ENCODE measurements at regions not wholly inside any gene's neighbourhood (a gene's known extent, or its start where the extent isn't known, plus 50 kb on each side); places are given as distances from the start of the nearest gene placed in this dataset.

DNA sequence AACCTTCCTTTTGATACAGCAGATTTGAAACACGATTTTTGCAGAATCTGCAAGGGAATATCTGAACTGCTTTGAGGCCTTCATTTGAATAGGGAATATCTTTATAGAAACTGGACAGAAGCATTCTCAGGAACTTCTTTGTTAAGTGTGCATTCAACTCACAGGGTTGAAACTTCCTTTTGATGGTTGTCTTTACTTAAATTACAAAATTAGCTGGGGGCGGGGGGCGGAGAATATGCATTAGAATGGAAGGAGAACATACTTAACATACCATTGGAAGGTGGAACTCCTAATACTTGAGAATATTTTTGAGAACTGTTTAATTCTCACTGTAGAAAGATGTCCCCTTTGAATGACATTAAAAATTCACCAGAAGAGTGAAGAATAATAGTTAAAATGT is 104.4 kb downstream of the TRIM51G start:
- TF ChIP-seq, protein P1, sequence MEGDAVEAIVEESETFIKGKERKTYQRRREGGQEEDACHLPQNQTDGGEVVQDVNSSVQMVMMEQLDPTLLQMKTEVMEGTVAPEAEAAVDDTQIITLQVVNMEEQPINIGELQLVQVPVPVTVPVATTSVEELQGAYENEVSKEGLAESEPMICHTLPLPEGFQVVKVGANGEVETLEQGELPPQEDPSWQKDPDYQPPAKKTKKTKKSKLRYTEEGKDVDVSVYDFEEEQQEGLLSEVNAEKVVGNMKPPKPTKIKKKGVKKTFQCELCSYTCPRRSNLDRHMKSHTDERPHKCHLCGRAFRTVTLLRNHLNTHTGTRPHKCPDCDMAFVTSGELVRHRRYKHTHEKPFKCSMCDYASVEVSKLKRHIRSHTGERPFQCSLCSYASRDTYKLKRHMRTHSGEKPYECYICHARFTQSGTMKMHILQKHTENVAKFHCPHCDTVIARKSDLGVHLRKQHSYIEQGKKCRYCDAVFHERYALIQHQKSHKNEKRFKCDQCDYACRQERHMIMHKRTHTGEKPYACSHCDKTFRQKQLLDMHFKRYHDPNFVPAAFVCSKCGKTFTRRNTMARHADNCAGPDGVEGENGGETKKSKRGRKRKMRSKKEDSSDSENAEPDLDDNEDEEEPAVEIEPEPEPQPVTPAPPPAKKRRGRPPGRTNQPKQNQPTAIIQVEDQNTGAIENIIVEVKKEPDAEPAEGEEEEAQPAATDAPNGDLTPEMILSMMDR (IDR thresholded peaks at IDR 0.05), result no peak
- TF ChIP-seq POLR2A (IDR thresholded peaks at IDR 0.05), result no peak

All from Peyer's patch (tissue), 4 donors.